ENCODE measurements at regions not wholly inside any gene's neighbourhood (a gene's known extent, or its start where the extent isn't known, plus 50 kb on each side); places are given as distances from the start of the nearest gene placed in this dataset.

DNA sequence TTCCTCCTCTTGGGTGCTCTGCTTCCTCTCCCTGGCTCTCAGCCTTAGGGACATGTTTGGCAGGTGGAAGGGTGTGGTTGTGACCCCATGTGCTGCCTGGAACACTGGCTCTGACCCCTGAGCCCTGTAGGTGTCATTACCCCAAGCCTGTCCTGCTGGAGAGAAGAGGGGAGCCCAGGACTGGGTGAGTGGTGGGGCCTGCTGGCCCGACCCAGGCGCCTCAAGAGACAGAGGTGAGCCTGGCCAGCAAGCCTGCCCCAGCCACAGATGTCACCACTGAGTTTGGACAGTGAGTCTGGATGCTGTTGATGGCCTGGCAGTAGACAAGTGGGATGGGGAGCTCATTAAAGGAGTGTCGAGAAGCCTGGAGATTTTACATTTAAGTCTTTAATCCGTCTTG, 1112.2 kb downstream of the BRD1 start:
- Histone ChIP-seq H3K27me3 (replicated peaks; ENCODE audit: insufficient read depth) (no peaks in the 10 kb centered on the region), H3K4me2 (ENCODE audit: unreplicated experiment) (no peak overlapping the region), H3K4me1 (ENCODE audit: insufficient read depth) (no peaks in the 10 kb centered on the region), H3K9ac (no peak overlapping the region), H3K36me3 (ENCODE audit: low read depth) (no peaks in the 10 kb centered on the region), H3K9me2 (ENCODE audit: insufficient read depth) (no peaks in the 10 kb centered on the region), H3K27ac (no peak overlapping the region), H3K79me2 (ENCODE audit: insufficient read depth) (no peaks in the 10 kb centered on the region), H3K9me3 (ENCODE audit: low read depth) (no peaks in the 10 kb centered on the region), H3K4me3 (no peak overlapping the region), H4K20me1 (ENCODE audit: insufficient read depth) (no peaks in the 10 kb centered on the region), H3F3A (ENCODE audit: insufficient read depth) (no peaks in the 10 kb centered on the region), H2AFZ (no peak overlapping the region)
- TF ChIP-seq EZH2phosphoT487 (IDR thresholded peaks at IDR 0.05; ENCODE audit: insufficient read depth, low read depth) (no peak), EZH2 (IDR thresholded peaks at IDR 0.05; ENCODE audit: insufficient read depth, poor library complexity, severe bottlenecking) (no peak)
- no peak for DNase-seq
- in situ Hi-C loops (cut with MboI): no loop called here
- WGBS, 2 experiments (ENCODE audit: low coverage in 1 of 2, low lambda C conversion rate in 2 of 2, missing lambda C conversion rate in 2 of 2): 27 to 36% methylated on average over 4 of the region's 4 CpGs

DNA sequence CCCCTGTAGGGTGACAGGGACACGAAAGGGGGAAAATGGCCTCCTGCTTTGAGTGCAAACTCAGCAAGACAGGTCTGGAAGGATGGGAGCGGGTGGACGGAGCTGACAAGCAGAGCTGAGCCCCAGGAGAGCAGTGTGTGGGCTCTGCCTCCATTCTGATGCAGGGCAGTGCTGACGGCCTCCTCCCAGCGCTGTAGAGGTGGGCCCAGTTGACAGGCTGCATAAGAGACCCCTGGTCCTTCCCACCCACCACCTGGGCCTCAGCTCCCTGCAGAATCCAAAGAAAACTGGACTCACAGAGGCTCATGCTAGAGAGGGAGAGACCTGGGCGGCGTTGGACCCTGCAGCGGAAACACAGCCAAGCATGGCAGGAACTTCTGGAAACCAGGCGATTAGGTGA, 1113.4 kb downstream of the BRD1 start:
- H3K27ac ChIP-seq: no peak overlapping the region
- H3K9me2 ChIP-seq (ENCODE audit: insufficient read depth): no peaks in the 10 kb centered on the region

DNA sequence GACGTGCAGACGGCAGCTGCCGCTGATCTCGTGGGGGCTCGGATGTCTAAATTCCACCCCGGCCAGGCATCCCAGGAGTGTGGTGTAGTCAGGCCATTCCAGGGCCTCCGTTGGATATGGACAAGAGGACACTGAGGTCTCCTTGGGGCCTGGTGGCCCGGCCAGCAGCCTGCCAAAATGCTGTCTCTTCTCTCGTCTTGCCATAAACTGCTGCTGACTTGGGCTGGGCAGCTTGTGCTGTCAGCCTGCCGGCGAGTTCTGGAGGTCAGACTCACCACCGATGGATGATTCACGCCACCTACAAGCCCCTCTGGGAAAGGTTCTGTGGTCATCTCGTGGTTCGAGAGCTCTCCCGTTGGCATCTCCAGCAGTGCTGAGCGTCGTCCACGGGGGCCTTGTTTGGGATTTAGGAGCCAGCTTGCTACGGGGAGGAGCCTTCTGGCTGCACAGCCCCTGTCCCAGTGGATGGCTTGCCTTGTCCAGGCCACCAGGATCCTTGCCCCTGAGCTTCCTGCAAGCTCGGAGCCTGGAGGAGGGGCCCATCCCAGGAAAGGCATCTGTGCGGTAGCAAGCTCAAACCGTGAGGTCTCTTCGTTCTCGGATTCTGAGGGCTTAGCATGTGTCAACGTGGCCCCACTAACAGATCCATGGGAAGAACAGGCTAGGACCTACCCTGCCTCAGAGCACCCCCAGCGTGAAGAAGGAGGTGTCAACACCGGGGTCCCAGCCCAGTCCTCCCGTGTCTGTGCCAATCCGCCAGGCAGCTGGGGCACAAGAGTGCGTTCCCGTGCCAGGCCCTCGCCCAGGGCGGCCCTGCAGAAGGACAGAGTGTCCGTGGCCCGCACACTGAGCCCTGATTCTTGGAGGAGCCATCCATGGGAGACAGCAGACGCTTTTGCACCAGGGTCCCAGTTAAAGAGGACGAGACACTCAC, 1114.1 kb downstream of the BRD1 start:
- no peaks in the 10 kb centered on the region for H3K9me2 ChIP-seq (ENCODE audit: insufficient read depth)
- H3K27me3 ChIP-seq (replicated peaks; ENCODE audit: insufficient read depth): no peaks in the 10 kb centered on the region
- DNase-seq: no peak
- no peaks in the 10 kb centered on the region for H3K9me3 ChIP-seq (ENCODE audit: low read depth)
- TF ChIP-seq EZH2phosphoT487 (IDR thresholded peaks at IDR 0.05; ENCODE audit: insufficient read depth, low read depth) (no peak), EZH2 (IDR thresholded peaks at IDR 0.05; ENCODE audit: insufficient read depth, poor library complexity, severe bottlenecking) (no peak)
- no peaks in the 10 kb centered on the region for H3K4me1 ChIP-seq (ENCODE audit: insufficient read depth)
- H3K9ac ChIP-seq: no peak overlapping the region
- H2AFZ ChIP-seq: no peak overlapping the region
- no peaks in the 10 kb centered on the region for H3F3A ChIP-seq (ENCODE audit: insufficient read depth)
- WGBS, 2 experiments (ENCODE audit: low coverage in 1 of 2, low lambda C conversion rate in 2 of 2, missing lambda C conversion rate in 2 of 2): 60 to 61% methylated on average over 37 to 38 of the region's 38 CpGs
- no peaks in the 10 kb centered on the region for H3K36me3 ChIP-seq (ENCODE audit: low read depth)
- no peak overlapping the region for H3K4me3 ChIP-seq
- H3K27ac ChIP-seq: no peak overlapping the region
- no peaks in the 10 kb centered on the region for H4K20me1 ChIP-seq (ENCODE audit: insufficient read depth)
- in situ Hi-C loops (cut with MboI): no loop called here
- no peak overlapping the region for H3K4me2 ChIP-seq (ENCODE audit: unreplicated experiment)
- no peaks in the 10 kb centered on the region for H3K79me2 ChIP-seq (ENCODE audit: insufficient read depth)

More for the DNA sequence above, 1113.4 kb downstream of the BRD1 start:
- Histone ChIP-seq H3K4me2 (ENCODE audit: unreplicated experiment) (no peak overlapping the region), H4K20me1 (ENCODE audit: insufficient read depth) (no peaks in the 10 kb centered on the region), H2AFZ (no peak overlapping the region), H3K4me1 (ENCODE audit: insufficient read depth) (no peaks in the 10 kb centered on the region), H3K9me3 (ENCODE audit: low read depth) (no peaks in the 10 kb centered on the region), H3F3A (ENCODE audit: insufficient read depth) (no peaks in the 10 kb centered on the region), H3K4me3 (no peak overlapping the region), H3K27me3 (replicated peaks; ENCODE audit: insufficient read depth) (no peaks in the 10 kb centered on the region), H3K36me3 (ENCODE audit: low read depth) (no peaks in the 10 kb centered on the region), H3K9ac (no peak overlapping the region), H3K79me2 (ENCODE audit: insufficient read depth) (no peaks in the 10 kb centered on the region)
- in situ Hi-C loops (cut with MboI): no loop called here
- TF ChIP-seq EZH2phosphoT487 (IDR thresholded peaks at IDR 0.05; ENCODE audit: insufficient read depth, low read depth) (no peak), EZH2 (IDR thresholded peaks at IDR 0.05; ENCODE audit: insufficient read depth, poor library complexity, severe bottlenecking) (no peak)
- 66 to 74% methylated on average over 9 of the region's 9 CpGs for WGBS, 2 experiments (ENCODE audit: low coverage in 1 of 2, low lambda C conversion rate in 2 of 2, missing lambda C conversion rate in 2 of 2)
- DNase-seq: no peak

DNA sequence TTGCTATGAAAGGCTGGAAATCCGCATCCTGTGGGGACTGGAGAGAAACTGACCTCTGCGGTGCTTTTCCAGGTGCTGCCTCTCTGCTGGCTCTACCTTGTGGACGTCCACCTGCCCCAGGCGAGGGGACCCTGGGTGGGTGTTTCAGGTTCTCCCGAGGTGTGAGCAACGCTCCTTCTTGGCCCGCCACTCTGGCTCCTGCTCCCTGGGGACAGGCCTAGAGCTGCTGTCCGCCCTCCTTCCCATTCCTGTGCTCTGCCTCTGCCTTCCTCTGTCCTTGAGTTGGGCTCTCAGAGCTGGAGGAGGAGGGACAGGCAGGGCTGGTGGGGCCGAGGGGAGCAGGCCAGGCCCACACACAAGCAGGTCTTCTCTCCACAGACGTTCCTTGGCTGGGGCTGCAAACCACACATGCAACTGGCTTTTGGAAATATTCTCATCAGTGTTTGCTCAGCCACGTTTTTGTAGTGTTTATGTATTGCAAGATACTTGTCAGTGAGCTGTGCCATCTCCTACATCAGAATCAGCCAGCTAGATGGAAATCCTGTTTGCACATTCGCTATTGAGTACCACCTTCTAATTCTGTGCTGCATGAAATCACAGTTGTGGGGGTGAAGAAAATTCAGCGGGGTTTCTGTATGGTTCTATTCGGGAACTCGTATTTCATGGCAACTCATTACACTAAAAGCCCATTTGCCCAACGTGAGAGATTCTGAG, 1115.0 kb downstream of the BRD1 start:
- Histone ChIP-seq H2AFZ (no peak overlapping the region), H3K27me3 (replicated peaks; ENCODE audit: insufficient read depth) (no peaks in the 10 kb centered on the region), H3K4me3 (no peak overlapping the region), H3K9ac (no peak overlapping the region), H3K4me1 (ENCODE audit: insufficient read depth) (no peaks in the 10 kb centered on the region), H3F3A (ENCODE audit: insufficient read depth) (no peaks in the 10 kb centered on the region), H3K79me2 (ENCODE audit: insufficient read depth) (no peaks in the 10 kb centered on the region), H4K20me1 (ENCODE audit: insufficient read depth) (no peaks in the 10 kb centered on the region), H3K27ac (no peak overlapping the region), H3K9me3 (ENCODE audit: low read depth) (no peaks in the 10 kb centered on the region), H3K36me3 (ENCODE audit: low read depth) (no peaks in the 10 kb centered on the region), H3K9me2 (ENCODE audit: insufficient read depth) (no peaks in the 10 kb centered on the region), H3K4me2 (ENCODE audit: unreplicated experiment) (no peak overlapping the region)
- in situ Hi-C loops (cut with MboI): no loop called here
- WGBS, 2 experiments (ENCODE audit: low coverage in 1 of 2, low lambda C conversion rate in 2 of 2, missing lambda C conversion rate in 2 of 2): 49 to 50% methylated on average over 15 to 16 of the region's 16 CpGs
- no peak for TF ChIP-seq EZH2 (IDR thresholded peaks at IDR 0.05; ENCODE audit: insufficient read depth, poor library complexity, severe bottlenecking)
- no peak for TF ChIP-seq EZH2phosphoT487 (IDR thresholded peaks at IDR 0.05; ENCODE audit: insufficient read depth, low read depth)
- no peak for DNase-seq
